CD14-positive monocyte (primary cell): ENCODE measurements at regions not wholly inside any gene's neighbourhood (a gene's known extent, or its start where the extent isn't known, plus 50 kb on each side); places are given as distances from the start of the nearest gene placed in this dataset.

ENCODE experiments used
- DNase-seq, 3 donors: peaks; one replicate each; pipeline ENCODE4 v3.0.0-alpha.2; 2011 to 2022
- H2AFZ ChIP-seq: 2 replicates; pipeline ENCODE4 v1.6.0; 2012; ENCODE audit warnings: mild to moderate bottlenecking, low read depth, low read length, inconsistent platforms; ENCODE audit not compliant: insufficient read depth, poor library complexity, severe bottlenecking
- H3K27ac ChIP-seq, 2 donors: 1 replicate in 1 of 2; 2 replicates in 1 of 2; pipeline ENCODE4 v1.5.1; 2012 to 2013; ENCODE audit warnings: low read length in 2 of 2, control low read depth in 1 of 2, inconsistent platforms in 1 of 2, low read depth in 1 of 2, mild to moderate bottlenecking in 1 of 2
- H3K27me3 ChIP-seq, 2 donors: one replicate each; pipeline versions ENCODE4 v1.6.0 to v1.6.1; 2011 to 2013; ENCODE audit warnings: low read length in 2 of 2; ENCODE audit not compliant: control insufficient read depth in 2 of 2, insufficient read depth in 2 of 2
- H3K36me3 ChIP-seq, 2 donors: replicated peaks in 1 of 2; 1 replicate in 1 of 2; 2 replicates in 1 of 2; pipeline versions ENCODE4 v1.5.1 to v1.6.1; 2012 to 2013; ENCODE audit warnings: low read length in 2 of 2, control low read depth in 1 of 2, inconsistent platforms in 1 of 2, mild to moderate bottlenecking in 1 of 2; ENCODE audit not compliant: insufficient read depth in 2 of 2, control insufficient read depth in 1 of 2
- H3K4me1 ChIP-seq, 2 donors: 1 replicate in 1 of 2; 2 replicates in 1 of 2; pipeline versions ENCODE4 v1.5.1 to v1.6.1; 2012 to 2013; ENCODE audit warnings: low read length in 2 of 2, control low read depth in 1 of 2, inconsistent platforms in 1 of 2, mild to moderate bottlenecking in 1 of 2, moderate library complexity in 1 of 2; ENCODE audit not compliant: insufficient read depth in 2 of 2, control insufficient read depth in 1 of 2
- H3K4me2 ChIP-seq: replicated peaks from 2 replicates; pipeline ENCODE3; 2012; ENCODE audit warnings: low read length, moderate library complexity, mild to moderate bottlenecking; ENCODE audit not compliant: poor library complexity, severe bottlenecking; ENCODE audit errors: extremely low read depth
- H3K4me3 ChIP-seq, 3 experiments: fragments of 200-600 bp in 1 of 3; sonication (generic) in 1 of 3; replicated peaks in 1 of 3; 1 replicate in 2 of 3; 2 replicates in 1 of 3; pipeline ENCODE4 v1.5.1; 2011 to 2013; ENCODE audit warnings: low read length in 3 of 3, mild to moderate bottlenecking in 3 of 3, control low read depth in 2 of 3, low read depth in 2 of 3, inconsistent platforms in 1 of 3, moderate library complexity in 1 of 3
- H3K79me2 ChIP-seq: 2 replicates; pipeline ENCODE4 v1.6.0; 2012; ENCODE audit warnings: mild to moderate bottlenecking, control low read depth, inconsistent platforms, low read length, moderate library complexity; ENCODE audit not compliant: insufficient read depth
- H3K9ac ChIP-seq: 2 replicates; pipeline ENCODE4 v1.6.0; 2017; ENCODE audit warnings: low read length, mild to moderate bottlenecking; ENCODE audit not compliant: insufficient read depth, poor library complexity, severe bottlenecking
- H3K9me3 ChIP-seq, 2 donors: replicated peaks in 1 of 2; 1 replicate in 1 of 2; 2 replicates in 1 of 2; pipeline versions ENCODE4 v1.5.1 to v1.6.1; 2012 to 2013; ENCODE audit warnings: low read length in 2 of 2, control low read depth in 1 of 2; ENCODE audit not compliant: control insufficient read depth in 1 of 2, insufficient read depth in 1 of 2
- H4K20me1 ChIP-seq: 2 replicates; pipeline ENCODE4 v1.6.0; 2012; ENCODE audit warnings: mild to moderate bottlenecking, low read length, control low read depth, moderate library complexity; ENCODE audit not compliant: insufficient read depth
- H3K27ac Mint-ChIP-seq, 7 donors: one replicate each; pipeline ENCODE4 v1.8.0; 2020; ENCODE audit warnings: mild to moderate bottlenecking in 7 of 7, mixed read lengths in 7 of 7, moderate library complexity in 6 of 7, inconsistent platforms in 2 of 7
- H3K27me3 Mint-ChIP-seq, 3 donors: one replicate each; pipeline ENCODE4 v1.8.0; 2021 to 2022; ENCODE audit warnings: low read depth in 3 of 3, mild to moderate bottlenecking in 3 of 3, mixed read lengths in 3 of 3, moderate library complexity in 3 of 3, inconsistent platforms in 1 of 3
- H3K36me3 Mint-ChIP-seq, 2 donors: one replicate each; pipeline ENCODE4 v1.8.0; 2020; ENCODE audit warnings: mixed read lengths in 2 of 2, inconsistent platforms in 1 of 2, mild to moderate bottlenecking in 1 of 2
- H3K4me1 Mint-ChIP-seq: one replicate; pipeline ENCODE4 v1.8.0; 2020; ENCODE audit warnings: mild to moderate bottlenecking, mixed read lengths
- H3K4me3 Mint-ChIP-seq, 2 donors: one replicate each; pipeline ENCODE4 v1.8.0; 2020; ENCODE audit warnings: mild to moderate bottlenecking in 2 of 2, mixed read lengths in 2 of 2, moderate library complexity in 1 of 2
- H3K9me3 Mint-ChIP-seq, 7 donors: one replicate each; pipeline ENCODE4 v1.8.0; 2020 to 2022; ENCODE audit warnings: mixed read lengths in 7 of 7, mild to moderate bottlenecking in 6 of 7, moderate library complexity in 6 of 7, inconsistent platforms in 2 of 7
- CTCF ChIP-seq: fragments of 200-600 bp; IDR thresholded peaks from one replicate; pipeline ENCODE4 v1.8.0; 2022; ENCODE audit warnings: antibody characterized with exemption, mild to moderate bottlenecking
- WGBS: methylation state at CpG from one replicate; pipeline ENCODE4 v1.1.5; 2013; ENCODE audit warnings: missing lambda C conversion rate; ENCODE audit not compliant: insufficient coverage; 5-methylcytosine and 5-hydroxymethylcytosine counted together
- intact Hi-C, 2 donors: fragments of 100-400 bp; cut with micrococcal nuclease; formaldehyde crosslinking; loops; one replicate each; pipeline versions ENCODE4 v1.15.0 to v1.15.1; 2023

- Histone ChIP-seq H3K36me3 (no peaks in the 10 kb centered on the region), H4K20me1 (no peaks in the 10 kb centered on the region), H3K79me2 (no peaks in the 10 kb centered on the region), H3K27ac (no peak overlapping the region), H3K9ac (no peak overlapping the region), H3K4me2 (no peak overlapping the region), H3K27me3 (no peaks in the 10 kb centered on the region), H3K9me3 (peaks cover 12 to 16% of the 10 kb centered on the region in 2 donors), H3K4me3 (no peak overlapping the region), H3K4me1 (no peaks in the 10 kb centered on the region), H2AFZ (no peak overlapping the region)
- no peak for TF ChIP-seq CTCF
- WGBS = no CpG with 5 or more reads among the region's 2 CpGs
- intact Hi-C loops = no loop called here
- Mint-ChIP-seq H3K9me3 (peaks cover 7 to 21% (median 13%) of the 10 kb centered on the region in 7 donors), H3K36me3 (no peaks in the 10 kb centered on the region), H3K27me3 (no peaks in the 10 kb centered on the region), H3K27ac (no peak overlapping the region), H3K4me1 (no peaks in the 10 kb centered on the region), H3K4me3 (no peak overlapping the region)
- DNase-seq = no peak
Measured at GRCh38 chr6:78377056-78377455, 490.3 kb upstream of the IRAK1BP1 start.

- Mint-ChIP-seq H3K27ac (no peak overlapping the region), H3K9me3 (peaks cover 0 to 13% (median 9%) of the 10 kb centered on the region in 7 donors), H3K36me3 (no peaks in the 10 kb centered on the region), H3K27me3 (no peaks in the 10 kb centered on the region), H3K4me3 (no peak overlapping the region), H3K4me1 (no peaks in the 10 kb centered on the region)
- no peaks in the 10 kb centered on the region for H3K27me3 ChIP-seq
- H3K36me3 ChIP-seq = no peaks in the 10 kb centered on the region
- H3K9me3 ChIP-seq = peaks cover 0 to 7% of the 10 kb centered on the region in 2 donors
- no peak overlapping the region for H3K4me2 ChIP-seq
- H3K4me1 ChIP-seq = no peaks in the 10 kb centered on the region
- intact Hi-C loops = no loop called here
- DNase-seq = no peak
- no peak overlapping the region for H2AFZ ChIP-seq
- no peak overlapping the region for H3K9ac ChIP-seq
- H4K20me1 ChIP-seq = no peaks in the 10 kb centered on the region
- H3K27ac ChIP-seq = no peak overlapping the region
- H3K4me3 ChIP-seq = no peak overlapping the region
- H3K79me2 ChIP-seq = no peaks in the 10 kb centered on the region
- TF ChIP-seq CTCF = no peak
Measured at GRCh38 chr6:78379982-78380381, 487.4 kb upstream of the IRAK1BP1 start.
